ENCODE measurements at regions not wholly inside any gene's neighbourhood (a gene's known extent, or its start where the extent isn't known, plus 50 kb on each side); places are given as distances from the start of the nearest gene placed in this dataset.

GRCh38 chr1:118244194-118244593 is 59.2 kb upstream of the SPAG17 start:
- no peak for DNase-seq (ENCODE audit: low spot score)

GRCh38 chr1:118243269-118243668 is 58.2 kb upstream of the SPAG17 start:
- DNase-seq (ENCODE audit: low spot score): no peak

Data from iPS-NIHi11 (cell line).